ENCODE measurements at regions not wholly inside any gene's neighbourhood (a gene's known extent, or its start where the extent isn't known, plus 50 kb on each side); places are given as distances from the start of the nearest gene placed in this dataset.

GRCh38 chr20:60764771-60765170 lies 487.3 kb upstream of the CDH4 start:
- no peaks in the 10 kb centered on the region for H3K9me3 Mint-ChIP-seq (ENCODE audit: low read depth)
- no peaks in the 10 kb centered on the region for H3K4me1 Mint-ChIP-seq (ENCODE audit: low read depth)
- TF ChIP-seq, protein P1, sequence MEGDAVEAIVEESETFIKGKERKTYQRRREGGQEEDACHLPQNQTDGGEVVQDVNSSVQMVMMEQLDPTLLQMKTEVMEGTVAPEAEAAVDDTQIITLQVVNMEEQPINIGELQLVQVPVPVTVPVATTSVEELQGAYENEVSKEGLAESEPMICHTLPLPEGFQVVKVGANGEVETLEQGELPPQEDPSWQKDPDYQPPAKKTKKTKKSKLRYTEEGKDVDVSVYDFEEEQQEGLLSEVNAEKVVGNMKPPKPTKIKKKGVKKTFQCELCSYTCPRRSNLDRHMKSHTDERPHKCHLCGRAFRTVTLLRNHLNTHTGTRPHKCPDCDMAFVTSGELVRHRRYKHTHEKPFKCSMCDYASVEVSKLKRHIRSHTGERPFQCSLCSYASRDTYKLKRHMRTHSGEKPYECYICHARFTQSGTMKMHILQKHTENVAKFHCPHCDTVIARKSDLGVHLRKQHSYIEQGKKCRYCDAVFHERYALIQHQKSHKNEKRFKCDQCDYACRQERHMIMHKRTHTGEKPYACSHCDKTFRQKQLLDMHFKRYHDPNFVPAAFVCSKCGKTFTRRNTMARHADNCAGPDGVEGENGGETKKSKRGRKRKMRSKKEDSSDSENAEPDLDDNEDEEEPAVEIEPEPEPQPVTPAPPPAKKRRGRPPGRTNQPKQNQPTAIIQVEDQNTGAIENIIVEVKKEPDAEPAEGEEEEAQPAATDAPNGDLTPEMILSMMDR (IDR thresholded peaks at IDR 0.05) = no peak
- H3K4me3 Mint-ChIP-seq (ENCODE audit: unreplicated experiment) = no peak overlapping the region
- peaks cover 5% of the 10 kb centered on the region for H3K27me3 Mint-ChIP-seq (ENCODE audit: low read depth)
- no peak overlapping the region for H3K27ac Mint-ChIP-seq (ENCODE audit: unreplicated experiment)
- H3K36me3 Mint-ChIP-seq (ENCODE audit: low read depth) = no peaks in the 10 kb centered on the region
- DNase-seq (ENCODE audit: low spot score) = no peak

GRCh38 chr20:60765821-60766403 lies 486.1 kb upstream of the CDH4 start:
- DNase-seq (ENCODE audit: low spot score) = no peak
- Mint-ChIP-seq H3K27me3 (ENCODE audit: low read depth) (peaks cover 5% of the 10 kb centered on the region), H3K27ac (ENCODE audit: unreplicated experiment) (no peak overlapping the region), H3K4me3 (ENCODE audit: unreplicated experiment) (no peak overlapping the region), H3K9me3 (ENCODE audit: low read depth) (peaks cover 2% of the 10 kb centered on the region), H3K4me1 (ENCODE audit: low read depth) (no peaks in the 10 kb centered on the region), H3K36me3 (ENCODE audit: low read depth) (no peaks in the 10 kb centered on the region)
- TF ChIP-seq, protein P1 (IDR thresholded peaks at IDR 0.05) = no peak

DNA sequence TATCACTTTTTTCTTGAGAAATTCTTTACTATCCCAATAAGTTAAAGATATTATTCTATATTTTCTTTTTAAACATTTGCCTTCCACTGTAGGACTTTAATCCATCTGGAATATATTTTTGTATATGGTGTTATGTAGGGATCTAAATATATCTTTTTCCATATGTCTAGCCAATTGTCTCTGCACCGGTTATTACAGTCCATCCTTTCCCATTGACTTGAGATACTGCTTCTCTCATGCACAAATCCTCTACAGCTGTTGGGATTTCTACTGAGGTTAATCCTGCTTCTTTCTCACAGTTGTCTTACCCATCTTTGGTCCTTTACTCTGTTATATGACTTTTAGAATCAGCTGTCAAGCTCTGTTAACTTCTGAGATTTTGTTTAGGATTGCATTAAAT lies 483.8 kb upstream of the CDH4 start:
- no peak overlapping the region for H3K4me3 Mint-ChIP-seq (ENCODE audit: unreplicated experiment)
- no peaks in the 10 kb centered on the region for H3K4me1 Mint-ChIP-seq (ENCODE audit: low read depth)
- DNase-seq (ENCODE audit: low spot score) = no peak
- H3K27ac Mint-ChIP-seq (ENCODE audit: unreplicated experiment) = no peak overlapping the region
- no peaks in the 10 kb centered on the region for H3K36me3 Mint-ChIP-seq (ENCODE audit: low read depth)
- peaks cover 5% of the 10 kb centered on the region for H3K27me3 Mint-ChIP-seq (ENCODE audit: low read depth)
- TF ChIP-seq, protein P1 (IDR thresholded peaks at IDR 0.05) = no peak
- peaks cover 2% of the 10 kb centered on the region for H3K9me3 Mint-ChIP-seq (ENCODE audit: low read depth)

DNA sequence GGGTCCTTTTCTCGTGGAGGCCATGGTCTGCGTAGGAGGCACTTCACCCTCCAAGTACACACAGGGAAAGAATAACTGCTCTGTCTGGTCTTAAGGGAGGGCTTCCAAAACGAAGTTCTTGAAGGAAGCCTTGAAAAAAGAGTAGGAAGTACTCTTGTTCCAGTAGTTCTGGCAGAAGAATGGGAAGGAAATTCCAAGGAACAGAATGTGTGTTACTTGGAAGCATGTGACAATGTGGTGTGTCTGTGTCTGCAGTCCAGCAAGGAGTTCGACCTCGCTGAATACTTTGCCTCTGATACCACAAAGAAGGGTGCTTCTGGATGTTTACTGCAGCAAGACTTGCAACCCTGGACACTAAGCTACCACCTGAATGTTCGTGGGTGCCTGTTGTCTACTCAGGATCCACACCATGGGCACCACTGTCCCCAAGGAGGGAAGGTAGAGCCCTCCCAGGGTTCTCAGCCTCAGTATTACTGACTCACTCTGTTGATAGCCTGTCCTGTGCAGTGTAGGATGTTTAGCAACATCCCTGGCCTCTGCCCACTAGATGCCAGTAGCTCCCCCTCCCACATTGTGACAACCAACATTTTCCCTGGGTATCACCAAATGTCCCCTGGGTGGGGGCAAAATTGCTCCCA lies 471.6 kb upstream of the CDH4 start:
- Mint-ChIP-seq H3K9me3 (ENCODE audit: low read depth) (peaks cover 4% of the 10 kb centered on the region), H3K36me3 (ENCODE audit: low read depth) (no peaks in the 10 kb centered on the region), H3K4me3 (ENCODE audit: unreplicated experiment) (no peak overlapping the region), H3K27ac (ENCODE audit: unreplicated experiment) (no peak overlapping the region), H3K4me1 (ENCODE audit: low read depth) (no peaks in the 10 kb centered on the region), H3K27me3 (ENCODE audit: low read depth) (peaks cover 4% of the 10 kb centered on the region)
- TF ChIP-seq, protein P1 (IDR thresholded peaks at IDR 0.05) = no peak
- no peak for DNase-seq (ENCODE audit: low spot score)

DNA sequence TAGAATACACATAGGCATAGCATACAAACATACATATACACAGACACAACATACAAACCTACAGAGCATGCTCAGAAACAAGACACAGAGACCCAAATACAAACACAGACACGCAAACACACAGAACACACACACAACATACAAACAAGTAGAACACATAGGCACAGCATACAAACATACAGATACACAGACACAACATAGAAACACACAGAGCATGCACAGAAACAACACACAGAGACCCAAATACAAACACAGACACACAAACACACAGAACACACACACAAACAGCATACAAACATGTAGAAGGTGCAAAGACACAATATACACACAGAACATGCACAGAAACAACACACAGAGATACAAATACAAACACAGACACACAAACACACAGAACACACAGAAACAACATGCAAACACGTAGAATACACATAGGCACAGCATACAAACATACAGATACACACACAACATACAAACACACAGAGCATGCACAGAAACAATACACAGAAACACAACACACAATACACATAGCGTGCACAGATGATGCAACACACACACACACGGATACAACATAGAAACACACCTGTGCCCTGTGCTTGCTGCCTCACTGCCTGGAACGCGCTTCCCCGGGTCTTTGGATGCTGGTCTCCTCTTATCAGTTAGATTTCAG lies 469.0 kb upstream of the CDH4 start:
- Mint-ChIP-seq H3K27ac (ENCODE audit: unreplicated experiment) (no peak overlapping the region), H3K4me1 (ENCODE audit: low read depth) (no peaks in the 10 kb centered on the region), H3K27me3 (ENCODE audit: low read depth) (peaks cover 10% of the 10 kb centered on the region), H3K4me3 (ENCODE audit: unreplicated experiment) (no peak overlapping the region), H3K36me3 (ENCODE audit: low read depth) (no peaks in the 10 kb centered on the region), H3K9me3 (ENCODE audit: low read depth) (no peaks in the 10 kb centered on the region)
- TF ChIP-seq, protein P1 (IDR thresholded peaks at IDR 0.05) = no peak
- no peak for DNase-seq (ENCODE audit: low spot score)
